Prostate gland (tissue), 2 donors: ENCODE measurements at regions not wholly inside any gene's neighbourhood (a gene's known extent, or its start where the extent isn't known, plus 50 kb on each side); places are given as distances from the start of the nearest gene placed in this dataset.

Experiments used
- CTCF ChIP-seq, 4 experiments: fragments of 200-600 bp in 2 of 4; fragments of 450-650 bp in 2 of 4; sonication (generic) in 2 of 4; IDR thresholded peaks; 1 replicate in 3 of 4; 2 replicates in 1 of 4; pipeline ENCODE4 v1.5.1; 2016 to 2019; ENCODE audit warnings: antibody characterized with exemption in 4 of 4, mild to moderate bottlenecking in 2 of 4, moderate library complexity in 2 of 4
- POLR2AphosphoS5 ChIP-seq: sonication (generic); formaldehyde crosslinking; IDR thresholded peaks from one replicate; pipeline ENCODE4 v1.6.1; 2017; ENCODE audit warnings: antibody characterized with exemption

- TF ChIP-seq CTCF (IDR thresholded peaks at IDR 0.05) (no peak), POLR2AphosphoS5 (no peak)
These were observed 95.9 kb downstream of the RFC3 start for GRCh38 chr13:33913829-33914228.
